Hepatic stellate cell (primary cell): ENCODE measurements at regions not wholly inside any gene's neighbourhood (a gene's known extent, or its start where the extent isn't known, plus 50 kb on each side); places are given as distances from the start of the nearest gene placed in this dataset.
"Not testable (repeated sequence)": the region's sequence is repeated elsewhere in the genome, so short reads cannot be mapped to it uniquely, and the experiment has no call there.

ENCODE experiments used
- DNase-seq: peaks from one replicate; pipeline ENCODE4 v3.0.0; 2011; ENCODE audit warnings: low spot score

GRCh38 chr2:8505311-8505920, 176.4 kb upstream of the ID2 start:
- DNase-seq: no peak

- DNase-seq: no peak
Measured at GRCh38 chr2:8506746-8507145, 175.1 kb upstream of the ID2 start.

- no peak for DNase-seq
Measured at GRCh38 chr2:8508766-8509165, 173.1 kb upstream of the ID2 start.

GRCh38 chr2:8509621-8510020, 172.2 kb upstream of the ID2 start:
- DNase-seq: no peak

- not testable (repeated sequence) for DNase-seq
Measured at GRCh38 chr2:8510055-8510454, 171.8 kb upstream of the ID2 start.

GRCh38 chr2:8510519-8510918, 171.3 kb upstream of the ID2 start:
- no peak for DNase-seq

- peak; percentile 60 for DNase-seq
Measured at GRCh38 chr2:8511868-8512612, 169.8 kb upstream of the ID2 start.

- DNase-seq: no peak
Measured at GRCh38 chr2:8513601-8514273, 168.1 kb upstream of the ID2 start.

- DNase-seq: no peak
Measured at GRCh38 chr2:8514274-8514662, 167.6 kb upstream of the ID2 start.

- no peak for DNase-seq
Measured at GRCh38 chr2:8514796-8515758, 166.8 kb upstream of the ID2 start.

GRCh38 chr2:8515864-8516533, 165.9 kb upstream of the ID2 start:
- DNase-seq: no peak

- no peak for DNase-seq
Measured at GRCh38 chr2:8517850-8518498, 163.9 kb upstream of the ID2 start.

GRCh38 chr2:8518979-8519668, 162.7 kb upstream of the ID2 start:
- no peak for DNase-seq

- no peak for DNase-seq
Measured at GRCh38 chr2:8520791-8521344, 161.0 kb upstream of the ID2 start.

- no peak for DNase-seq
Measured at GRCh38 chr2:8522687-8523086, 159.2 kb upstream of the ID2 start.

GRCh38 chr2:8524388-8524787, 157.5 kb upstream of the ID2 start:
- DNase-seq: no peak

- no peak for DNase-seq
Measured at GRCh38 chr2:8524823-8525222, 157.0 kb upstream of the ID2 start.

- no peak for DNase-seq
Measured at GRCh38 chr2:8525236-8525581, 156.6 kb upstream of the ID2 start.

GRCh38 chr2:8525582-8526402, 156.1 kb upstream of the ID2 start:
- DNase-seq: peak; percentile 32

- DNase-seq: no peak
Measured at GRCh38 chr2:8526403-8526696, 155.5 kb upstream of the ID2 start.
